EL (cell line): ENCODE measurements at regions not wholly inside any gene's neighbourhood (a gene's known extent, or its start where the extent isn't known, plus 50 kb on each side); places are given as distances from the start of the nearest gene placed in this dataset.

Experiments used
- DNase-seq: peaks from one replicate; pipeline ENCODE4 v3.0.0-alpha.2; 2016

DNA sequence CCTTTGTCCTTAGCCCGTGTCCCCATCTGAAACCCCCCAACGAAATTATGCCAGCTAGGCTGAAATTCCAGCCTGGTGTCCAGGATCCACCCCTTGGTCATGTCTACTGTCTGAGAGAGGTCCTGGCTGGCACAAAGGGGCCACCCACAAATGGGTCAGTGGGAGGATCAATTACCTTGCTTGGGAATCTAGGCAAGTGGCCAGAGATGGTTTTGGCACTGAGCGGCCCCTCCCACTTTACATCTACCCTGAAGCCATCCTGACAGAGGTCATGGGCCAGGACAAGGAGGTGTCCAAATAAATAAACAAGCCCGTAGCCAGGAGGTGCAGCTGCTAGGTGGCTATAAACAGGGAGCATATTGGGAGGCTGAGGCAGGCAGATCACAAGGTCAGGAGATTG is 311.5 kb downstream of the MN1 start:
- DNase-seq = no peak

DNA sequence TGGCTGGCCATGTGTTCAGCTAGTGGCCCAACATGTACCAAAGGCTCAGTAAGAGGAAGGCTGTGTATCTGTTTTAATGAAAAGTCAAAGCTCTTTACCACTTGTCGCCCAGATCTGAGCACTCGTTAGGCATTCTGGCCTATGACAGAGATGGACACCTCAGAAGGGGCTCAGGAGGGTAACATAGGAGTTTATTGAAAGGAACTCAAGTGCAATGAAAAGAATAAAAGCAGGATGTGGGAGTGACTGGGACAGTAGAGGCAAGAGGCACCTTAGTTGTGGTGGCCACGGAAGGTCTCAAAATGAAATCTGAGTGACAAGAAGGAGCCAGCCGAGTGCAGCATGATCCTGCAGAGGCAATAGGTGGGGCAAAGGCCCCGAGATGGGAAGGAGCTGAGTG is 309.7 kb downstream of the MN1 start:
- DNase-seq = no peak

DNA sequence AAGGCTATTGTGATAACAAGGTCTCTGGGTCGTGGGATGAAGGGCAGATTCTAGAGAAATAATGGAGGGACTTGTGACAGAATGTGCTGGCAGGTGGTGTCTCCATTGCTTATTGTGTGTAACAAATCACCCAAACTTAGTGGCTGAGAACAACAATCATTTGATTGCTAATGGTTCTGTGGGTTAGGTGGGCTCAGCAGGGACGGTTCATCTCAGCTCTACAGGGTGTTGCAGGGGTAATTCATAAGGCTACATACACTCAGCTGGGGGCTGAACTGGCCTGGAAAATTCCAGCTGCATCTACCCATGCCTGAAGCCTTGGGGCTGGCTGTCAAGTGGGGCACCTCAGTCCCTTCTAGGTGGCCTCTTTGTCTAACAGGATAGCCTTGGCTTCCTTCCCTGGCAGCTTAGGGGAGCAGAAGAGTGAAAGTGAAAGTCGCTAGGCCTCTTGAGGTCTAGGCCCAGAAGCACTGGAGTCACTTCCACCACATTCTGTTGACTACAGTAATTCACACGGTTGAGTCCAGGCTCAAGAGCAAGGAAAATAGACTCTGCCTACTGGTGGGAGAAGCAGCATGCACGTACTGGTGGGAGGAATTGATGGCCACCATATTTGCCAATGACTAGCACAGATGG is 308.9 kb downstream of the MN1 start:
- no peak for DNase-seq

DNA sequence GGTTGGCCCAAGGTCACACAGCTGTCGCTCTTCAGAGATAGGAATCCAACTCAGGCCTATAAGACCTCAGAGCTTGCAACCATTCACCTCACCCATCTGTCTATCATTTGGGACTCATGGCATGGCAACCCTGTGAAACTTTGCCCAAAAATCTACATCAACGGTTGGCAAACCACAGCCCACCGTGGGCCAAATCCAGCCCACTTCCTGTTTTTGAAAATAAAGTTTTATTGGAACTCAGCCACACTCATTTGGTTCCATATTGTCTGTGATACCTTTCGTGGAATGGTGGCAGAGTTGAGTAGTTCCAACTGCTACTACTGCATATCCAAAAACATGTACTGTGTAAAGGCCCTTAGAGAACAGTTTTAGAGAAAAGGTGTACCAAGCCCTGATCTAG is 307.8 kb downstream of the MN1 start:
- DNase-seq = no peak

DNA sequence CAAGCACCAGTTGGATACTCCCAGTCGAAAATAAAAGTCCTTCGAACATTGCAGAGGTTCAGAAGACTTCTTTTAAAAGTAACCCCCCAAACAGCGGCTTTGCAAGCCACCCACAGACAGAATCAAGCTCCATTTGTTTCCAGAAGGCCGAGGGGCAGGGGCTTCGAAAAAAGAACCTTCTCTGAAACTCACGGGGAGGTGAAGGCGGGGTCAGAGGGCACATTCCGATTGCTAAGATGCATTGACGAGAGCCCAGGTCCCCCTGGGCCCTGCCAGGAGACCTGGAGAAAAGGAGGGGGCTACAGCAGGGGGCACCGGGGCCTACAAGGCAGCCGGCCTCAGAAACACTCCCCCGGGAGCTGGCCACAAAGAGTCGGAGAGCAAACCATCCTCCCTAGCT is 306.8 kb downstream of the MN1 start:
- DNase-seq = no peak

DNA sequence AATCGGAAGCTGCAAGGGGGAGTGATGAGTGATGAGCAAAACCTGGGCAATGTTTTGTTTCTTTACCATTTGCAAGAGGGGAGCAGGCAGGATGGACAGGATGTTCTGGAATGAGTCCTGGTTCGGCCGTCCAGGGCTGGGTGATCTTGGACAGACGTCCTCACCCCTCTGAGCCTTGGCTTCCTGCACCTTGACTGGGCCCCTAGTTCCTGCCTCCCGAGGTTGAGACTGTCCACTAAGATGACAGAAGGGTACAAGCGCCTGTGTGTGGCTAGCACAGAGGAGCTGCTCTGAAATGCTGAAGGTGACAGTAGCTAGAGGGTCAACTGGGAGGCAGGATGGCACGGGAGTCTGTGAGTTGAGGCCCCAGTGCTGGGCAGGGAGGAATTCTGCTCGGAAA is 306.2 kb downstream of the MN1 start:
- DNase-seq = no peak

DNA sequence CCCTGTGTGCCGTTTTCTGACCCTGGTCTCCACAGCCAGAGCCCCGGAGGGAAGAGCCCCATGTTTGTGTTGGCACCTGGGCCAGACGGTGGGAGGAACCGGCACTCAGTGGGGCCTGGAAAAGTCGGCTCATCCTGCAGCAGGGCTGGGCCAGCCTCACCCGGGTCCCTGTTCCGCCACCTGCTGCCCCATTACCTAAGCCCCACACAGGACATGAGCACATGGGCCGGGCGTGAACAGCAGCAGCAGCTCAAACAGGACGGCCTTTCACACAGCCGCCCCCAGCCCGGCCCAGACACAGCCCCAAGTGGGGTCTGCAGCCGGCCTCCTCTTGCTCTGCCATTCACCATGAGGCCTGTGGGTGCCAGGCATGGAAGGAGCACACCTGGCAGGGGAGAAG is 302.4 kb downstream of the MN1 start:
- DNase-seq = no peak

DNA sequence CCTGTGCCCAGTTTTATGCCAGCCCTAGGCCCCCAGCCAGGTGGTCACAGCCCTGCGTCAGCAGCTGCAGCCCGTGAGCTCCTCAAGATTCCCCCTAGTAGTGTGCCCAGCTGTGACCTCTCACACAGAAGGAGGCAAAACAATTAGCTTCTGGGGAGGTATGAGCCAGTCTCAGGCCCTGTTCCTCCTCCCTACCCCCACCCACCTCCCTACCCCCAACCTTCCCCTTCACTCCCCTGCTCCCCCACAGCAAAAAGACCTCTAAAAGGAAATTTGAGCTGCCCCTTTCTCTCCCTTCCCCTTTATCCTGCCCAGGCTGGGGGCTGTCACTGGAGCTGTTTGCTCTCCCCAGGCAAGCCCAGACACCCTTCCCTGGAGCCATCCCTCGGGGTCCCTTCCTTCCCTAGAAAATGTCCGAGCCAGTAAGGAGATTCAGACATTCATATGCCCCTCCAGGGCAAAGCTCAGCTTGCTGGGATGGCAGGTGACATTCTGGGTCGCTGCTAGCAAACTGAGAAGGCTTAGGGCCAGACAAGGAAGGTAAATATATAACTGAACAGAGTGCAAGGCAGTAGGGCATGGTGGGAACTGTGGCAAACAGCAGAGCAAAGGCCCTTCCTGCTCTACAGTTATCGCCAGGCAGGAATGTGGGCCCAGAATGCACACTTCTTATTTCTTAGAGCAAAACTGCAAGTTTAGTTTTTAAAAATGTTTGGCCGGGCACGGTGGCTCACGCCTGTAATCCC is 300.2 kb downstream of the MN1 start:
- no peak for DNase-seq

DNA sequence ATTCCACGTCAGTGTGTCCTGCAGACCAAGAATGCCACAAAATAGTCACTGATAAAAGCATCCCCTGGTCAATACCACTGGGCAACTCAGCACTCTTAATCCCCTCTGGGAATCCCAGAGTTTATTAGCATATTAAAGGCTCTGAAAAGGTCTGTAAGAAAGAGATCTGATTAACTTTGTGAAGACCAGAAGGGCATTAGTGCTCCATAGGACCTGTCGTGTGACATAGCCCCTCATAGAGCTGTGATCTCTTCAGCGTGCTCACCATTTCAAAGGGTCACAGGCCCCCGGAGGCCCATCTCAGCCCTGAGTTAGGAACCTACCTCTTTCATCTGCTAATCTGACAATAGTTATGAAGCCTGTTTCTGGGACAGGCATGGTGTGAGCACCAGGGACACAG is 299.2 kb downstream of the MN1 start:
- no peak for DNase-seq

DNA sequence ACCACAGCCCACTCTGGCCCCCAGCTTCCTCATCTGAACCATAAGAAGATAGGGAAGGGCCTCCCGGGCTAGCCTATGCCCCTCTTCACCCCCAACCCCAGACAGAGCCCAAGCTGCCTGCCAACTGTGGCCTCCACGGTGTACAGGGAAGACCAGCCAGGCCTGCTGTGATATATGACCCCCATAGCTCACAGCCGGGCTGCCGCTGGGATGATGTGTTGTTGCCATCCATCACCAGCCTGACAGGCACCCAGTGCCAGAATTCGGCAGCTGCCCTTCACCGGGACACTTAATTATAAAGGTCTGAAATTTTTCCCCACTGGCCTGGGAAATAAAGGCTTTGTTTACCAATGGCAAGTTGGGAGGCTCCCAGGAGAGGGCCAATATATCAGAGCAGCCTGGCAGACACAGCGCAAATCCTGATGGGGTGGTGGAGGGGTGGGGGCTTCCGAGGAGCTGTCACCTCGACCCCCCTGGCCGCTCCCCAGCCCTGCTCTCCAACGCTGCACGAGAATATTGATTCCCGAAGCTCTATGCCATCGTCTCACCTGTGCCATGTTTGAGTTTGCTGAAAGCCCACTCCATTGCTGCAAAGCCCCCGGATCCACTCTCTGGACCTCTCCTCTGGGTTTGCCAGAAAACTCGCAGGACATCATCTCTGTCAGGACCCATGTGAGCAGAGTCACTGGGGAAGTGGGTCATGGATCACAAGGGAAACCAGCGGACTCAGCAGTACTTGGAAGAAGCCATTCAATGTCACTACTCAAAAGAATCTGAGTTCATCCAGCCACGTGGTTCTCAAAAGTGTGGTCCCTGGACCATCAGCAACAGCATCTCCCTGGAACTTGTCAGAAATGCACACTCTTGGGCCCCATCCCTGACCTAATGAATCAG is 296.9 kb downstream of the MN1 start:
- DNase-seq = no peak

DNA sequence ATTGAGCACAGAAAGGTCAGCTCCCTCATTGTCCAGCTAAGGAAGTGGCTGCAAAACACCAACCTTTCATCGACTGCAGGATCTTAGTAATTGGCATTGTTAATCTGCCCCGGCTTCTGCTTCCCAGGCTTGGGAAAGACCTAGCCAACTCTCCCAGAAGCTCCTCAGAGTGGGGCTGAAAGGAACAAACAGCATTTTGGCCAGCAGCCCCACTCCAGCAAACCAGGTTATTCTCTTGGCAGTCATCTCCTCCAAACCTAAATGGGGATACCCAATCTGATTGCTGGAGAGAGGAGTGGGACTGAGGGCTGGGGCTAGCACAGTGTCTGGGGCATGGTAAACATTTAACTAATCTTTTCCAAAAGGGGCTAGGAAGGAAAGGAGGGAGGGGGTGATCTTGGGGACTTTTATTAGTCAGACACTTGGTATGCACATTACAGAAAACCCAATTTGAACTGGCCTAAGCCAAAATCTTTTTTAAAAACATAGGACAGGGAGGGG is 294.4 kb downstream of the MN1 start:
- DNase-seq = peak; percentile 29

DNA sequence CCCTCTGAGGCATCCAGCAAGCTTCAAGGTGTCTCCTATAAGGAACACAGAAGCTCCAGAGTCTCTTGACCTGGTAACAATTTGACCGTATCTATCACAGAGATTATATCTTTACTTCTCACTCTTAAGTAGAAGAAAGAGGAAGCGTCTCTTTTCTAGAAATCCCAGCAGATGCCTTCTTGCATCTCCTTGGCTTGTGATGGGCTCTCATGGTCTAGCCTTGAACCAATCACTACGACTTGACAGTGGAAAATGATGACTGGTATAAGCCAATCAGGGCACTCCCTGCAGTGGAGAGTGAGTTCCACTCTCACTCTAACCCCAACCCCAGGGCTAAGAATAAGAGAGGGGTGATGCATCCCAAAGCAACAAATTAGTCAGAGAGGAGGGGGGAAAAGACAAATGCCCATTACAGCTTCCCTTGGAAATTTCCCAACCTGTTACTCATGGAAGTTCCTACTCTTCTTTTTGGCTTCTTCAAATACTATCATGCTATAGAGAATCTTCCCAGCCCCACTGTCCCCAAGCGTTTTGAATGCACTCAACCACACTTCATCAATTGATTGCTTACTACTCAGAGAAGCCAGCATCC is 293.5 kb downstream of the MN1 start:
- DNase-seq = peak; percentile 72

DNA sequence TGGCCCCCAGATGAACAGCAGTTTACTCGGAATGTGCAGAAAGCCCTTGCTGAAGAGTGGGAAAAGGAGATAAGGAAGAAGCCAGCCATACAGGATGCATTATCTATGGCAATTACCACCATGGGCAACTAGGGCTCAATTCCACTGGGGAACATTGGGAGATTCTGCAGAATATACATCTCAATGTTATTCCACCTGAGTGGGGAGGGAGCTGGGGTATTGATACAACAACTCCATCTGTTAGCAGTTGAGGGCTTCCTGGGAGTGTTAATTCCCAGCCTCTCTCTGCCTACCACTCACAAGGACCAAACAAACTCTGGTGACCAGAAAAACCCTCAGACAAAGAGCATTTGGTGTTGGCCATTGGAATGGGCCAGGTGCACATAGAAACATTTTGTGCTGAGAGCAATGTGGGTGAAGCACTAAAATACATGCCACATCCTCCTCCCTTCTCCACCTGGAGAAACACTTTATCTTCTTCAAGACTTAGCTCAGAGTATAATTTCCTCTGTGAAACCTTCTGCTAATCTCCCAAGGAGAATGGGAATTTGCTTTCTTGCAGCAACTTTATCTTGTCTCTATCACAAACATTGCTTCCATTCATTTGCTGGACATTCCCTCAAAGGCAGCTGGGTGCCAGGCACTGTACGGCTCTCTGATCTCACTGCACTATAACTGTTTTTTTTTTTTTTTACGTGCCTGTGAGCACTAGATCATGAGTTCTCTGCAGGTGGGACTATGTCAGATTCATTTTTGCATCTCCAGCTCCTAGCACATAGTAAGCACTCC is 292.2 kb downstream of the MN1 start:
- DNase-seq = no peak

DNA sequence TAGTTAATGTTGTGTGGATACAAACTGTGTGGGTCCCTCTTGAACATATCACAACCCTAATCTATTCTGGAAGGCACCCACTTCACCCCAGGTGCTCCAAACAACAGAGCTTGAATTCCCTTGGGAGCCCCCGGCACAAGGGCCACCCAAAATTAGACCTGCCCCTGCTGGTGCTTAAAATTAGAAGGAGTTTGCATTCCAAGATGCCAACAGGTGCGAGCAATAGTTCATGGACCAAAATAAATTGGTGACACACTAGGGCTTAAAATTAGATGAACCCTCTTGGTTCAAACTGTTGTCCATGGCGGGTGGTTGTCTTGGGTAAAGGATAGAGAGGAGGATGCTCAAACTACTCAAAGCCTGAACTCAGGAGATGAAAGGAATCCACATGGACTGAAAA is 291.5 kb downstream of the MN1 start:
- no peak for DNase-seq

DNA sequence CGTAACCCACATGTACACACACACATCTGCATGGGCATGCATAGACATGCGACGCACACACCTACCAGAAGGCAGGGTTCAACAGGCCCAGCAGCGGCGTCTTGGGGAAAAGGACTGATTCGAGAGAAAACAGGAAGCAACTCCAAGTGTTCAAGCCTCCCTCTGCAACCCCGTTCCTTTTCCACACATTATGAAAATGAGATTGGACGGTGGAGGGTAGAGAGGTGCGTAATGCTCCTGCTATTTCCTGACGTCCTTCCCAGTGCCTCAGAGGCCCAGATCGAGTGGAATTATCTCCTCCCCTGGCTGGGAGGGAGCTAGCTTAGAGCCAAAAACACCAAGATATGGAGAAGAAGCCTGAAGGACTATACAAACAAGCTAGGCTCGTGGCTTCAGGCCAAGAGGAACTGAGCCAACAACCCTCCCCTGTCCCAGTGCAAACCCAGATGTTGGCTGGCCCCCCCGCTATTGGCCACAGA is 289.2 kb downstream of the MN1 start:
- peak; percentile 96 for DNase-seq

DNA sequence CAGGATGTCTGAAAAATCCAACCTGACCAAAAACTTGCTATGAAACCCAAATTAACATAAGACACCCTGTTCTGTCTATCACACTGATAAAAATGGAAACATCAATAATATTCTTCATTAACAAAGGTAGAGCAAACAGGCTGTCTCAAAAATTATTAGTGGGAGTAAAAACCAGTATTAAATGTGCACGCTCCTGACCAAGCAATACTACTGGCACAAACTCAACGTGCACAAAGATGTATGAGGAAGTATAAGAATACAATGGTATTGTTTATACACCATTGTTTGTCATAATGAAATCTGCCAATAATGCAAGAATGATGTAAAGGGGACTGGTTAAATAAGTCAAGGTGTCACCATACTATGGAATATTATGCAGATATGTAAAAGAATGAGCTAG is 288.5 kb downstream of the MN1 start:
- DNase-seq = no peak

DNA sequence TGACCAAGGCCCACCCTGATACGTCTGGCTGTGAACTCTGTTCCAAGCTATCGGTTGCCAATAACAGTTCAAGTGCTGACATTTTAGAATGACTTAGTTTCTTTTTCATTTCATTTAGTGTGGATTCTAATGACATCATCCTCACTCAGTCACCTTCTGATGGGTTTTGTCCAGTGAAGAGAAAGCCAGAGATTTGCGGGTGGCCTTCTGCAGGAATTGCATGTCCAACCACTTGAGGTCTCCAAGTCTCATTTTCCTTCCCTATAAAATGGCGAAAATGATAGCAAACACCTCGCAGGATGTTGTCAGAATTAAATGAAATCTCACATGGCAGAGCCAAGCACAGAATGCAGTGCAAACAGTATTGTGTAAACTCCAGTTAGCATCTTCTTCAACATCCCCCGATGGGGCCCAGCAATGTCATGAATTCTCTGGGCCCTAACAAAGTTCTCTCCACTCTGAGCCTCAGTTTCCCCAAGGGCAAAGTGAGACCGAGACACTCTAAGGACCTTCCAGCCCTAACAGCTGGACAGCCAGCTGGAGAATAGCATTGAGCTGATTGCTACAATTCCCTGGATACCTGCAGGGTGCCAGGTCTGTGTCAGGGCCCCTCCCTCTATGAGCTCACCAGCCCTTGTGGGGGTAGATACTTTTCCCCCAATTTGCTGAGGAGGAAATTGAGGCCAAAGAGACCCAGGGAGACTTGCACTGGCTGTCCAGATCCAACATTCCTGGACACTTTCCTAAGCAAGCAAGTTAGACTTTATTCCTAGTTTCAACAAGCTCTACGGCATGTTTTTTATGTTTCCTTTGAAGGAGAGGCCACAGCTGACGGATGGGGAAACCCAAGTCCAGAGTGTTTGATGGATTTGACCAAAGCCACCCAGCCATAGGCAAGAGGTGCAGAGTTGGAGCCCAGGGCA is 286.7 kb downstream of the MN1 start:
- DNase-seq = no peak

DNA sequence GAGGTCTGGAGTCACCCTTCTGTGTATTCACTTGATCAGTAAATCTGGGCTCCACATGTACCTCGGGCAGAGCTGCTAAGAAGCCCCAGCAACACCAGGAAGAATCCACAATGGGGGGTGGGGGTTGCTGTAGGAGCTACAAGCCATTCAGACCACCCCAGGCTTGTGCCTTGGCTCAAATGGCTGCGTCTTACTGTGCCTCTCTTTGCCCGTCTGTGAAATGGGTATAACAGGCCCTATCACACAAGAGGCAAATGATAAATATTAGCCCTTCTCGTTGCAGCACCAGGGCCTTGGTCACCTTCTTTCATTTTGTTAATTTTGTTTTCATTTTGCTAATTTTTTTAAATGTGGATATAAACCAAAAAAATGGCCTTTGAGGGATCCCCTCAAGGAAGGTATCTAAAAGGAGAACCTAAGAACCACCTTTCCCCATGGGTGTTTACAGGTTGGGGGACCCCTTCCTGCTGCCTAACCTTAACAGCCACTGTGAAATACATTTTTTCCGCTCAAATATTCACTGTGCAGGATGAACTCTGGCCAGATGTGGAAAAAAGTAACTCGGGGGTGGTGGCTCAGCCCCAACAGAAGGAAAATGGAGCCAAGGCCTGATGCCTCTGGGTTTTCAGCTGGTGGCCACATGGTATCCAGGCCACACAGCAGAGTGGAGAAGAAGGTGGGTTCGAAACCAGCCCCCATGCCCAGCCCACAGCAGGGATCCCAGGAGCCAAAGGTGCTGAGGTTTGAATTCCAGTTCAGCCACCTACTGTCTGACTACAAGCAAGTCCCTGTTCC is 284.0 kb downstream of the MN1 start:
- DNase-seq = no peak

DNA sequence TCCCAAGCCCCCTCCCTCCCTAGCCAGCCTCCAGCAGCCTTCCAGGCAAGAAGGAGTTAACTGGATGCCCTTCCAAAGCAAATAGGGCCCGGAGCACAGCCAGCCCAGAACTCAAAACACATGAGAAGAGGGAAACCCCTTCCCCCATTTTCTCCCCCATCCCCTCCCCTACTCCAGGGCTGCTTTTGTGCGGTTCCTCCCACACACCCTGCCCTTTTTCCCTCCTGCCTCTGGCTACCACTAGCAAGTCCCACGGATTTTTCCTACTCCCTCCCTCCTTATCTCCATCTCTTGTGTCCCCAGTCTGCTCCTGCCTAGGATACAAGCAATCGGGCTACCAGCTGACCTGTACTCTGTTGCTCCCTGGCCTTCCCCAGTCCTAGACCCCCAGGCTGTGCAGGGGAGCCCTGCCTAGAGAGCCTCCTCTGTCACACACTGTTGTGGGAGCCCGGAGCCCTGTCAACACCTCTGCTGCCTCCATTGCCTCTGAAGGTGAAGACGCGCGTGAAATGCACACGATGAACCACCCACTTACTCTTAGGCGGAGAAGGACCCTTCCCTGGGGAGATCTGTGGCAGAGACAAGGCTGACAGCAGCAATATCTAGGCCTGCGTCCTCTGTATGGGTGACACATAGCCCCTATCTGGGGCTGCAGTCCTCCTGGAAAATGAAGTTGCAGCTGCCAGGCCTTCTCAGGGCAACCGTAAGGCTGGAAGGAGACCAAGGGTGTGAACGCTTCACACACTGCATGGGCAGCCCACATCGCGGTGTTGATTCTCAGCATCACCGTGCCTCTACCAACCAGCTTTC is 282.8 kb downstream of the MN1 start:
- DNase-seq = no peak
